DOHH2 (cell line): ENCODE measurements at regions not wholly inside any gene's neighbourhood (a gene's known extent, or its start where the extent isn't known, plus 50 kb on each side); places are given as distances from the start of the nearest gene placed in this dataset.

Experiments
- EZH2phosphoT487 ChIP-seq: fragments of 200-600 bp; sonication (generic); IDR thresholded peaks from 2 replicates; pipeline ENCODE4 v1.6.1; 2017; ENCODE audit warnings: borderline replicate concordance, mild to moderate bottlenecking, antibody characterized with exemption, low read length, moderate library complexity, mixed read lengths
- TF ChIP-seq, protein P1 (sequence below): fragments of 200-600 bp; sonication (generic); IDR thresholded peaks from one replicate; pipeline ENCODE4 v1.5.1; 2014; ENCODE audit warnings: antibody characterized with exemption, mild to moderate bottlenecking, low read depth, low read length; ENCODE audit not compliant: poor library complexity, severe bottlenecking

DNA sequence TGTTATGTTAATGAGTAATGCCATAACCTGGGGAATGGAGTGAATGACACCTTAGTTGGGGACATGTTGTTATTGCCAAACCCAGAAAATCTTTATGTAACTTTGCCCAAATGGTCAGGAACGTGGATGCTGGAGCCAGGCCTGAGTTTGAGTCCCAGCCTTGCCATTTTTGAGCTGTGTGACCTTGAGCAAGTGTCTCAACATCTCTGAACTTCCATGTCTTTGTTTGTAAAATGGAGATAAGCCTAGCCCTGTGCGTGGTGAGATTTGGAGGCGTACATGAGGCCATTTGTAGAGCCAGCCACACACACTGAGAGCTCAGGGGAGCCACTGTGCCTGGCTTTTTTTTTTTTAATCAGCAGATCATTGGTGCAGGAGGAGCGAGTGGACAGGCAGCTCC, 247.3 kb downstream of the FOXL1 start:
- TF ChIP-seq EZH2phosphoT487 = no peak
- TF ChIP-seq, protein P1, sequence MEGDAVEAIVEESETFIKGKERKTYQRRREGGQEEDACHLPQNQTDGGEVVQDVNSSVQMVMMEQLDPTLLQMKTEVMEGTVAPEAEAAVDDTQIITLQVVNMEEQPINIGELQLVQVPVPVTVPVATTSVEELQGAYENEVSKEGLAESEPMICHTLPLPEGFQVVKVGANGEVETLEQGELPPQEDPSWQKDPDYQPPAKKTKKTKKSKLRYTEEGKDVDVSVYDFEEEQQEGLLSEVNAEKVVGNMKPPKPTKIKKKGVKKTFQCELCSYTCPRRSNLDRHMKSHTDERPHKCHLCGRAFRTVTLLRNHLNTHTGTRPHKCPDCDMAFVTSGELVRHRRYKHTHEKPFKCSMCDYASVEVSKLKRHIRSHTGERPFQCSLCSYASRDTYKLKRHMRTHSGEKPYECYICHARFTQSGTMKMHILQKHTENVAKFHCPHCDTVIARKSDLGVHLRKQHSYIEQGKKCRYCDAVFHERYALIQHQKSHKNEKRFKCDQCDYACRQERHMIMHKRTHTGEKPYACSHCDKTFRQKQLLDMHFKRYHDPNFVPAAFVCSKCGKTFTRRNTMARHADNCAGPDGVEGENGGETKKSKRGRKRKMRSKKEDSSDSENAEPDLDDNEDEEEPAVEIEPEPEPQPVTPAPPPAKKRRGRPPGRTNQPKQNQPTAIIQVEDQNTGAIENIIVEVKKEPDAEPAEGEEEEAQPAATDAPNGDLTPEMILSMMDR = no peak
